NCI-H146 (cell line): ENCODE measurements at regions not wholly inside any gene's neighbourhood (a gene's known extent, or its start where the extent isn't known, plus 50 kb on each side); places are given as distances from the start of the nearest gene placed in this dataset.

ENCODE experiments used
- DNase-seq: peaks from one replicate; lab custom pipeline; 2025; lab: John Stamatoyannopoulos, UW

DNA sequence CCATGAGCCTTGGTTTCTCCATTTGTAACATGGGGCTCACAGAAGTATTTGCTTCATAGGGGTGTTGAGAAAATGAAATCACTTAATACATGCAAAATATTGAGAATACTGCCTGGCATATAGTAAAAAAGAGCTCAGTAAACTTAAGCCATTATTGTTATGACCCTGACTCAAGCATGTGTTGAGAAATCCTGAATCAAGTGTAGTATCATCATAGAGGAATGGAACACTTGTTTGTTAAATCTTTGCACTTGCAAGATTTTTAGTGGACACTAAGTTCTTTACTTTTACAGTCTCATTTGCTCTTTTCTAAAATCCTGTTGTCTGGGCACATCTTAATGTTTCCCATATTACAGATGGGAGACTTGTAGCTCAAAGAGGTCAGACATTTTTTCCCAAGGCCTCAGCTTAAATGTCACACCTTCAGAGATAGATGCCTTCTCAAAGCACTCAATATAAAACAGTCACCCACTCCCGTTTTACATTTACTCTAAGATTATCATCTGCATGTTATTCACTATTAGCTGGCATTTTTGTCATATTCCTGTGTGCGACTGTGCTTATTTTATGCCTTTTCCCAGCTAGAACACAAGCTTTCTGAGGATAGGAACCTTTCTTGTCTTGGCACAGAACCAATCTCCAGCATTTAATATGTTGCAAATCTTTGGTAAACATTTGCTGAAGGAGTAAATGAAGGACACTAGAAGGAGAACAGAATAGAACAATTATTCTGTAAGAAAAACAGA, 250.0 kb upstream of the TNC start:
- DNase-seq = no peak

DNA sequence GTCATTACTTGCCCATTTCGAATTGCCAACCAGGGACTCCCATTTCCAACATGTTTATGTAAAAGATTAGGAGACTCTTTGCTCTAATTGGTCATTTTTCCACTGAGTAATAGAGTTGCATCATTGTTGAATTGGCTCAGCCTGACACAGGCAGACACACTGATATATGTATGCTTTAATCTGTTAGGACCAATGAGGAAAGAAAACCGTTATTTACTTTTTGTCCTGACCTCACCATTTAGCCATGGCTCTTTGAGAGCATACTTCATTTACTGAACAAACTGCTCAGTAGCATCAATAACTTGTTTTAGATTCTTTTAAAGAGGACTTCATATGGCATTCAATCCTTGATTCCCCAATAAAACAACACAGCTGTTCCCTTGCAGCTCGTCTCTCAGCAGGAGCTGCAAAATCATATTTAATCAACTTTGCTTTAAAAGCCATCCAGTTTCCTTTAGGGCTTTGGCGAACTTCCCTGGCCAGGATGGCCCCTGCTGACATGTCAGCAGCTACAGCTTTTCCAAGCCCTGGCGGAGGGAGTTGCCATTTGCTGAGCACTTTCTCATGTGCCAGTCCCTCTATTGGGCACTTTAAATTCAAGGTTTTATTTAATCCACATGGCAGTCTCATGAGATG, 251.5 kb upstream of the TNC start:
- no peak for DNase-seq

DNA sequence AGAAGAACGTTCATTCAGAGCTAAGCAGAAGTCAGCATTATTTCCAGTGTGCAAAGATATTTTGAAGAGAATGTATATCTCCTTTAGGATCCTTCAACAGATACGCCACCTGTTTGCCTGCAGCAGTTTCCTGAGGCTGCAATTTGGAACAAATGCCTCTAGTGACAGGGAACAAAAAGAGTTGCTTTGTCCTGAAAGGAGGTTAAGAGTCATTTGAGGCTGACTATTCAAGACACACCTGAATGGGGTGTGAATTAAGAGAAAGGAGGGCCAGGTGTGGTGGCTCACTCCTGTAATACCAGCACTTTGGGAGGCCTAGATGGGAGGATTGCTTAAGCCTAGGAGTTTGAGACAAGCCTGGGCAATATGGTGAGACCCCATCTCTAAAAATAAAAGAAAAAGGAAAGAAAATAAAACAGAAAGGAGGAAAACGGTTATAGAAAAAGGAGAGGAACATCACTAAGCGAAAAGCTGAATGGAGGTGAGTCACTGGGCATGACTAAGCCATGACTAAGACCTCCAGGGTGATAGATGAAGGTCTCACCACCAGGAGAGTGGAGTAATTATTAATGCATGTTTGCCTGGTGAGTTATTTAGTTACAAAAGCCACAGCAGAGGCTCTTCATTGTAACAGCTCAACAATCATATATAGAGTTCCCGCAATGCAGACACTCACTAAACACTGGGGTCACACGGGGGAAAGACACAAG, 255.2 kb upstream of the TNC start:
- DNase-seq = no peak

DNA sequence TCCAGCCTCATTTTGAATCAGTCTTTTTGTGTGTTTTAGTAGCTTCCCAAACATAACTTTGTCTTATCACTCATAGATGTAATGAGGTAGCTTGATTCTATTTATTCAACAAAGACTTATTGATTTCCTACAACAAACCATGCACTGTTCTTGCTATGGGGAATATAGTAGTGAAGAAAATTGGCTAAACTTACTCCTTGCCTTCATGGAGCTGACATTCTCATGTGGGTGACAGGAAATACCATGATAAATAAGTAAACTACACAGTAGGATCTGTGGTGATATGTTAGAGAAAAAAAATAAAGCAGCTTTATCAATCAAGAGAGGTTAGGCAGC, 255.7 kb upstream of the TNC start:
- DNase-seq = no peak

DNA sequence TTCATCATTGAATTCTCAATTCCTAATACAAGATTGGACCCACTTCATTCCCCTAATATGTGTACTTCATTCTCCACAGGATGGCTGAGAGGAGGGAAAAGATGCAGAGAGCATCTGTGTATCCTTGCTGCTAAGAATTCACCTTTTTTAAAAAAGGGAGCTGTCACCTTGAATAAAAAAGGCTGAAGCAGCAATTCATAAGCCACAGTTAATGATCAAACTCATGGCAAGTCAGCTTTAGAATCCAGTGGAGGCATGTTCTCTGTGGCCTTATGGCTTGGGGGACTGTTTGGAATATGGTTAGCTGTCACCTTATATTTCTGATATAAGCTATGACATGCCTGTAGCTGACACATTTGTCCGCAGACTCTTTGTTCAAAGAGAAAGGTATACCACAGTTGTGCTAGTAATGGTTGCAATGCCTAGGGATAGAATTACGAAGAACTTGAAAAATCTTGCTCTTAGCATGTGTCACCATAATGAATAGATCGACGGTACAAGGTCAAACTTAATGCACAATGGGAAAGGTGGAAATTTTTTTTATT, 256.8 kb upstream of the TNC start:
- DNase-seq = no peak

DNA sequence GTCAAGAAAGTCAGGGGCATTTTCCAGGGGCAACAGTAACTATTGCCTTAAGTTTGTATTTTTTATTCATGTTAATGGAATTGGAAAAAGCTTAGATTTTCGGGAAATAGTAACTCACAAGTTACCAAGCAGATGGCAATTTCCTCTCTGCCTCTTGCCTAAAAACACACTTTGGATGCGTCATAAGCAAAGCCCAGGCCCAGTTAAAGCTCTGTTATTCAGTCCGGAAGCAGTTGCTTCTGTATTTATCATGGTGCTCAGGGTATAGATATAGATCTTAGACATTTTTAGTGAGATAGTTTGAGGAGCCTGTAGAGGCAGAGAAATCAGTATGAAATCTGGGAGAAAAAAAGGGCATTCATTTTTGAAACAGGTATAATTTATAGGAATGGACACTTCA, 260.3 kb upstream of the TNC start:
- DNase-seq = no peak

DNA sequence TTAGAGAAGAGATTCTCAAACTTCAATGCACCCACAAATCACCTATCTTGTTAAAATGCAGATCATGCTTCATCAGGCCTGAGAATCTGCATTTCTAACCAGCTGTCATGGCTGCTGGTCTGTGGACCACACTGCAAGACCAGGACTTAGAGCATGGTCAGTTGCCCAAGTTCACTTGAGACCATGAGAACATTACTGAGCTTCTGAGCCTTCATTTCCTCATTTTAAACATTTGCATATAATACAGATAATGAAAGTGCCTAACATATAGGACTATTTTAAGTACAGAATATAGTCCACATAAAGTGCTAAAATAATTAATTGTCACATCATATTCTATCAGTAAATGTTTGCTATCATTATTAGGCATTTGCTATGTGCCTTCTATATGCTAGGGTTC, 260.8 kb upstream of the TNC start:
- DNase-seq = no peak

DNA sequence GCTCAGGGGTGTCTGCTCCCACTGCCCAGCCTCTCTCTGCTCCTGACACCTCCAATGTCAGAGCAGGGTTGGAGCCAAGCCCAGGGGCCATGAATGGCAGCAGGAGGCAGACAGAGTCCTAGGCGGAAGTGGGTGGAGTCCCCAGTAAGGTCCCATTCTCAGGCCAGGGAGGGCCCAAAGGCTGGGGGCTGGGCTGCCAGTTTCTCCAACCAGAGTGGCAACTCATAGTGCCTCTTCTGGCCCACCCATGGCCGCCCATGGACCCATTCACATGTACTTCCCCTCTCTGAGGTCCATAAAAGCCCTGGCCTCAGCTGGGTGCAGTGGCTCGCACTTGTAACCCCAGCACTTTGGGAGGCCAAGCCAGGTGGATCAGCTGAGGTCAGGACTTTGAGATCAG, 261.8 kb upstream of the TNC start:
- no peak for DNase-seq

DNA sequence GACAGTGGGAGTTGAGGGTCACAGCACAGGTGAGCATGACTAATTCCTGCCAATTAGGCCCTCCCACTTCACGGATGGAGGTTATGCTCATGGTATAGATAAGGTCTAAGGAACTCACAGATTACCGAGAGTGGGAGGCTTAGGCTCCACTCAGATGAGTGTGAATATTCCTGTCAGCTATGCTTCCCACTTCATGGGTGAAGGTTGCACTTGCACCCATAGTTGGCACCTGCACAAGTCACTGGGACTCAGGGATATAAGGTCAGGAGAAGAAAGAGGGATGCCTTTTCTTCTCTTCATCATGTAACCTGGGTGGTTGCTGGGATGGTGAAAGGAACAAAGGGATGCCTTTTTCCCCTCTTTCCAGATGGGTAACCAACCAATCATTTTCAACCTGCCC, 264.9 kb upstream of the TNC start:
- no peak for DNase-seq

DNA sequence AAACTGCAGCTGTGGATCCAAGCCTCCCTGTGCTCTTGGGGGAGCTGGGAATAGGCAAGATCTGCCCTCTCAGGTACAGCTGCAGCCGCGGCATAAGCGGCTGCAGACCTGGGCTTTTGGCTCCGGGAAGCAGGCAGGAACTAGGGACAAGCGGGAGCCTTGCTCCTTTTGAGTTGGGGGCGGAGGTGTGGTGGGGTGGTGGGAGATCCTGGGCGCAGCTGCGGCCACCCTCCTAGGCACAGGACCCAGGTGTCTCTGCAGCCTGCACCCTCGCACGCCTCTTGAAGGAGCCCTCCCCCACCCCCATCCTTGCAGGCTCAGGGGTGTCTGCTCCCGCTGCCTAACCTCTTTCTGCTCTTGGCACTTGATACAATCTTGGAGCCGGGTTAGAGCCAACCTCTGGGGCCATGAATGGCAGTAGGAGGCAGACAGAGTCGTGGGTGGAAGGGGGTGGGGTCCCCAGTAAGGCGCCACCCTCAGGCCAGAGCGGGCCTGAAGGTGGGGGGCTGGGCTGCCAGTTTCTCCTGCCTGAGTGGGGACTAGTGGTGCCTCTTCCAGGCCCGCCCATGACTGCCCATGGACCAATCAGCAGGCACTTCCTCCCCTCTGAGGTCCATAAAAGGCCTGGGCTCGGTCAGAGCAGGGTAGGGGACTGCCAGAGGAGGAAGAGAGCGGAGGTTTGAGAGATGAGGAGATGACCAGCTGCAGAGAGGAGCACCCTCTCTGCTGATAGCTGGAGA, 267.6 kb upstream of the TNC start:
- DNase-seq = no peak

DNA sequence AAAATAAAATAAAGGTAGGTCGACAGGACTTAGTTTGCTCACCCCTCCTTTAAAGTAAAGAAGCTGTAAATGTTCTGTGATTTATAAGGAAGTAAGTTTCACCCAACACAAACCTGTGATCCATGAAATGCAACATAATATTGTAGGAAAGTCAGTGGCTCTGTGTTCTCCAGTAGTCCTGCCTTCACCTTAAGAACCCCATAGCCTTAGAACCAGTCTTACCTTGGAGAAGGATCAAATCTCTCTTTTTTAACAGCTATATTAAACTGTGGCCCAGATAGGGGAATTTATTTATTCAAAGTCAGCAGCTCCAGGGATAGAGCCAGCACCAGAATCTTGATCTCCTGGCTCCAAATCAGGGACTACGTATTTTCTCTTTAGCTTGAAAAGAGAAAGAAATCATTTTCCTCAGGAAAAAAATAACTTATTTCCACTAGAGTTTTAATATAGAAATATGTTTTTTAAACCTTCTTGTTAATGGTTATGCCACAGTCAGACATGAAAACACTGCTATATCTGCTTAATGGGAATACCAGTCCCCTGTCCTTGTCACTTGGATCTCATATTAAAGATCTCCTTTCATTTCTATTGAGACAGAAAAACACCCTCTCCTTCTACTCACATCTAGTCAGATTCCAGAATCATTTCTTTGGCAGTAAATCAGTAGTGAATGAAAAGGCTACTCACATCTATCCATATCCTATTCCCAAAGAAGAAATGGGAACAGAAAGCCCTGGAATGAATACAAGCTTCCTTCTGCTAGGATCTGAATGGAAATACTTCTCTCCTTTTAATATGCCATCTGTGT, 269.2 kb upstream of the TNC start:
- no peak for DNase-seq

DNA sequence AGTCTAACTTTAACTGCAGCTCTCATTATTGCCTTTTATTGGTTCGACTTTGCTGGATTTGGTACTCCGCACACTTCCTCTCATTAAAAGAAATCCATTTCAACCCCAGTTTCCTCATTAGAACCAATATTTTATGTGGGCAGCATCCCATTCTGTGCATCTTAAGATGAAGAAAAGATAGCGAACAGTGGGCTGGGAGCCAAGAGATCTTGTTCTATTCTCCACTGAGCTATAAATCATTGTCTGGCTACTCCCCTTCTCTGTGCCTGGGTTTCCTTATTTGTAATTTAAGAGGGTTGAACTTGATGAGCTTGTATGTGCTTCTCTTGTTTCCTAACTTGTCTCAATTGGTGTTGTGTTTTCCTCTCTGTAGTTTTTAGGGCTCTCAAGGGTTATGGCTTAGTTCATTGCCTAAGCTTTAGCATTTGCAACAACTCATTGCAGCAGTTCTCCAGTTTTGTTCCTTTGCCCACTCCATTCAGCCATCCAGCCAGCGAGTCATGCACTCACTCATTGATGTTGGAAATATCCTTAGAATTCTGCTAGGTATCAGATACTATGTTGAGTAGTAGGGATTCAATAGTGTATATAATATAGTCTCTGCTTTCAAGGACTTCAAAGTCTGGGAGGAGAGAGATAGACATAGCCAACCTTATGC, 273.3 kb upstream of the TNC start:
- no peak for DNase-seq

DNA sequence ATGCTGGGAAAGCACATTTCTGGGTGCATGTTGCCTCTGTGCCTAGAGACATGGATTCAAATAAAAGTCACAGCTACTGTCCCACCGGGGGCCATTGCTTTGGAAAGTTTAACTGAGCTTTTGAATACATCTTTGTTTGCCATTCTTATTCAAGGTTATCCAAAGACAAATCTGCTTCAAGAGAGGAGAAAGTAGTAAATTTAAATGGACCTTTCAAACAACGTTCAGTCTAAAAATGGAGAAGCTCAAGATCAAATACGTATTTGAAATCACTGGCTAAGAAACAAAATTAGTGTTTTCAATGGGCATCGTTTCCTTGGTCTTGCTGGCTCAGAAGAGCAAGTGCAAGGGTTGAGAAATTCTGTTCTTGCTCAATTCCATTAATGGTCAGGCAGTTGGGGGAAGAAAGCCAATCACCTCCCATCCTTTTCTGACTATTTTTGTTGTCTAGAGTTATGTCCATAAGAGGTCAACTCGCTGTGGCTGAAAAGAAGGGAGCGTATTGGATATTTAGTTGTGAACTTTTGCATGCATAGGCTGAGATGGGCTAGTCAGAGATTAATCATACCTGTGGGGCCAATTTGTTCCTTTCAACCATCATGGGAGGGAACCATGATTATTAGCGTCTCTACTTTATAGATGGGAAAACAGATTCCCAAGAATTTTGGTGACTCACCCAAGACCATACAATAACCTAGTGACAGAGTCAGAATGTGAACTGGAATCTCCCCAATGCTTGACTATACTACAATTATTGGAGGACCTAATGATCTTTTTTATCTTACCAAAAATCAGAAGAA, 276.2 kb upstream of the TNC start:
- DNase-seq = no peak

DNA sequence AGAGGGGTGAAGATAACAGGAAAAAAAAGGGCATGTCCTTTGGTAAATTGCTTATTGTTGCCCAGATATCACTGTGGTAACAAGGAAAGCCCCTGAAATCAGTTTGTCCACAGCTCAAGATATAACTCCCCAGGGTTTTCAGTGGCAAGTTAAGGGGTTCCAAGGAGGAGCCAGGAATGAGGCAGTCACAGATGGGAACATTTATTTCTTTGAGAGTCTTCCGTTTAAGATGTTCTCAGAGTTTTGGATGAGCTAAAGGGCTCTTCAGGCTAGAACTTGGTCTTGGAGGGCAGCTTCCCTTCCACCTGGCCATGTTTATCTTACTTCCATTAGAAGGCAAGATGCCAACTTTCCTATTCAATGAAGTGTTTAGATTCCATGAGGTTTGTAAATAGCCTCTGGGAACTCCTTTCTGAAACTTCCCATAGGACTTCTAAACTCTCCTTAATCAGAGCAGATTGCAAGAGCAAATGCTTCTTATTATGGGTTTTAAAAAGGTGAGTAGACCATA, 277.6 kb upstream of the TNC start:
- no peak for DNase-seq

DNA sequence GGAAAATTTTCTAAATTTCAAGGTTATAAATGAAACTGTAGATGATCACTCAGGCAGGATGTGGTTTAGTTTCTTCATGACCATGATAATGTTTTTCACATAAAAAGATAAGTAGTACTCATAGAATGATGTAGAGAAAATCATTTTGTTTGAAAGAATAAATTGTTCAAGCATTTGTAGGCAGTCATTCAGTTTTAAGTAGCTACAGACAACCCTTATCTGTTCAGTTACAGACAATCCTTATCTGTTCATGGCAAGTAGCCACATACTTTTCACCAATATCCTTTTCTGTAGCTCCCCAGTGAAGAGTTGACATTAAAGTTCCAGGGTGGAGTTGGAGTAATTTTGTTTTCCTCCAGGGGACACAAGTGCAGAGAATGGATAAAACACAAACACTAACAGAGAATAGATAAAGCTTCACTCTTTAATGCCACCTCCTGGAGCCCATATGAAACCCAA, 278.1 kb upstream of the TNC start:
- no peak for DNase-seq

DNA sequence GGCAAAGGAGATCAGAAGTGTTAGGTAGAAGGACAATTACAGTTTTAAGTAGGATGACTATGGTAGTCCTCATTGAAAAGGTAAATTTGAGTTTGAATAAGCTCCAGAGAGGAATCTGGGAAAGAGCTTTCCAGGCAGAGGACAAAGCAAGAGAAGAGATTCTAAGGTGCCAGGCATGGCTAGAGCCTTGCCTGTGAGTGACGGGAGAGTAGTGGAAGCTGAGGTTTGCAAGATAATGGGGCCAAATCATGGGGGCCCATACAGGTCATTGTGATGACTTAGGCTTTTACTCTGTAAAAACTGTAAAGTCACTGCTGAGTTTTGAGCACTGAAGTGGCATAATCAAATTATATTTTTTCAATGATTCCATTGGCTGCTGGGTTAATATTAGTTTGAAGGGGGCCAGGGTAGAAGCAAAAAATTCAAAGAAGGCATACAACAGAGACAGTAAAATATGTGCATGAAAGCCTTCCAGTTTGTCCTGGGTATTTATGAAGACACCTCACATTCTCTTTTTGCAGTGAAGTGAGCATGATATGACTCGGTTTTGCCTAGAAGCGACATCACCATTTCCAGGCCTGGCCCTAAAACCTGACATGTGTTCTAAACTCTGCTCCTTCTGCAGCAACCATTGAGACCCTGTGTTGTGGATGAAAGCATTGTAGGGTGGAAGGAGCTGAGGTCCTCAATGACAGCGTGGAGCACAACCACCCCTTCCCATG, 279.8 kb upstream of the TNC start:
- no peak for DNase-seq

DNA sequence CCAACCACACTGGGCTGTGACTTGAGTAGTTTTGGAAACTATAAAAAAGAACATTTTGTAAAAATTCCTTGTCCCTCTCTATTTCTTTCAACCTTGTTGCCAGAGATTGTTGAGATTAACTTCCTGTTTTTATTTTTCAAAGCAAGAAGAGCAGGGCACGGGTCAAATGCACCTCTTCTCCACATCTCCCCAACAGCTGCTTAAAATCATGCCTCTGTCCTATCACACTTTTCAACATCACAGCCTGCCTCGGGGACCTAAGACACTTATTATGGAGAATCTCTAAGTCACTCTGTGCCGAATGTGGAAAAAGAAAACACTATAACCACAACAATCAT, 280.3 kb upstream of the TNC start:
- DNase-seq = no peak

DNA sequence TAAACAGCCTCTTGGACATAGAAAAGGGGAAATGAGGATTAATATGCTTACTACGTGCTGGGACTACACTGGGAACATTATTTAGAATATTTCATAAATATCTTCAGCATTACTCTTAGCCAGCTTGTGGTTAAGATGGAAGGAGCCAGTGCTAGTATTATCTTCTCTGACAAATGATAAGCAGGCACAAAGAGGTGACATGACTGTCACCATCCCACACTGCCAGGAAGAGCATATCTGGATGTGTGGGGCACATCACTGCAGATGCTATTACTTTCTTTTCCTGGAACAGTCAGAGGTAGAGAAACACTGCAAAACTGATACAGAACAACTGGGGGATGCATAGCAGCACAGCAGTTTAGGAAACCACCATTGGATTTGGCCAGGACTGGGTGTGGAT, 281.0 kb upstream of the TNC start:
- no peak for DNase-seq

DNA sequence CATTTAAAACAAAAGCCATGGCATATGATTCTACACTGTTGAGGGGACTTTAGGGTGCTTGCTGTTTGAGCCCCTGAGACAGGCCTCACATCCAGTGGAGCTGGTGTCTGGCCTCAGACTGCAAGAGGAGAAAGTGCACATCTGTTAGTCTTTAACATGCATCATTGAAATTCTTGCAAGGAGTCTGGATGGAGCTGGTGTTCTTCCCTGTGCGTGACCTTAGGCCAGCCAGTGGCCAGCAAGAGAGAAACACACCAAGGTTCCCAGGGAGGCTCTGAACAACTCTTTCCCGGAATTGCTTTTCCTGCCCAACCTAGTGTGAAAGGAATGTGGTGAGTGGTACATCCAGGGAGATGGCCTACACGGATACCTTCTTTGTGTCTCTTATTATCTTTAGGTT, 282.8 kb upstream of the TNC start:
- DNase-seq = no peak
